BLaER1 treated with 17β-estradiol and CSF1 and Interleukin-3, amounts not matched to agents 10 nM and 100 nM (cell line): ENCODE measurements at regions not wholly inside any gene's neighbourhood (a gene's known extent, or its start where the extent isn't known, plus 50 kb on each side); places are given as distances from the start of the nearest gene placed in this dataset.
"Not testable (repeated sequence)": the region's sequence is repeated elsewhere in the genome, so short reads cannot be mapped to it uniquely, and the experiment has no call there.

Experiments used
- H3K27ac ChIP-seq, 11 experiments: shearing (Covaris generic); formaldehyde crosslinking; 2 replicates each; pipeline ENCODE4 v1.8.1; 2022
- H3K27me3 ChIP-seq, 11 experiments: shearing (Covaris generic); formaldehyde crosslinking; 2 replicates each; pipeline ENCODE4 v1.8.1; 2022
- H3K36me3 ChIP-seq, 11 experiments: shearing (Covaris generic); formaldehyde crosslinking; 2 replicates each; pipeline ENCODE4 v1.8.1; 2022
- H3K4me1 ChIP-seq, 10 experiments: shearing (Covaris generic); formaldehyde crosslinking; 2 replicates each; pipeline ENCODE4 v1.8.1; 2022
- H3K4me2 ChIP-seq, 11 experiments: shearing (Covaris generic); formaldehyde crosslinking; 2 replicates each; pipeline ENCODE4 v1.8.1; 2022
- H3K4me3 ChIP-seq, 10 experiments: shearing (Covaris generic); formaldehyde crosslinking; 2 replicates each; pipeline ENCODE4 v1.8.1; 2022
- H3K9ac ChIP-seq, 11 experiments: shearing (Covaris generic); formaldehyde crosslinking; 2 replicates each; pipeline ENCODE4 v1.8.1; 2022
- H3K9me3 ChIP-seq, 11 experiments: shearing (Covaris generic); formaldehyde crosslinking; replicated peaks in 1 of 11; 2 replicates each; pipeline ENCODE4 v1.8.1; 2022
- H4K20me1 ChIP-seq, 11 experiments: shearing (Covaris generic); formaldehyde crosslinking; 2 replicates each; pipeline ENCODE4 v1.8.1; 2022
- Cebpa-rat ChIP-seq, 11 experiments: shearing (Covaris generic); IDR thresholded peaks; 2 replicates each; pipeline ENCODE4 v1.8.1; 2022

- TF ChIP-seq Cebpa-rat (IDR thresholded peaks at IDR 0.05): no peak
- H3K27ac ChIP-seq: no peak overlapping the region
- H3K27me3 ChIP-seq: no peaks in the 10 kb centered on the region
- H4K20me1 ChIP-seq: no peaks in the 10 kb centered on the region
- H3K4me1 ChIP-seq: no peaks in the 10 kb centered on the region
- no peak overlapping the region for H3K4me2 ChIP-seq
- no peak overlapping the region for H3K9ac ChIP-seq
- H3K36me3 ChIP-seq: no peaks in the 10 kb centered on the region
- peaks cover 0 to 2% (median 0%) of the 10 kb centered on the region in 11 experiments; a peak in 1 of 22 replicates for H3K9me3 ChIP-seq
- no peak overlapping the region for H3K4me3 ChIP-seq
These were observed 217.7 kb downstream of the MEX3B start for GRCh38 chr15:81828135-81828534.

DNA sequence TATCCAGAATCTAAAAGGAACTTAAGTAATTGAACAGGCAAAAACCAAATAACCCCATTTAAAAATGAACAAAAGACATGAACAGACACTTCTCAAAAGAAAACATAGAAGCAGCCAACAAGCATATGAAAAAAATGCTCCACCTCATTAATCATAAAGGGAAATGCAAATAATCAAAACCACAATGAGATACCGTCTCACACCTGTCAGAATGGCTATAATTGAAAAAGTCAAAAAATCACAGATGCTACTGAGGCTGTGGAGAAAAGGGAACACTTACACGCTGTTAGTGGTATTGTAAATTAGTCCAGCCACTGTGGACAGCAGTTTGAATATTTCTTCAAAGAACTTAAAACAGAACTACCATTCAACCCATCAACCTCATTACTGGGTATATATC, 220.7 kb downstream of the MEX3B start:
- H3K27ac ChIP-seq: no peak overlapping the region
- H3K4me1 ChIP-seq: no peaks in the 10 kb centered on the region
- no peak overlapping the region for H3K4me3 ChIP-seq
- no peaks in the 10 kb centered on the region for H4K20me1 ChIP-seq
- TF ChIP-seq Cebpa-rat (IDR thresholded peaks at IDR 0.05): no peak
- H3K4me2 ChIP-seq: no peak overlapping the region
- H3K9ac ChIP-seq: no peak overlapping the region
- no peaks in the 10 kb centered on the region for H3K27me3 ChIP-seq
- no peaks in the 10 kb centered on the region for H3K36me3 ChIP-seq
- peaks cover 0 to 5% (median 0%) of the 10 kb centered on the region in 11 experiments; a peak in 1 of 22 replicates for H3K9me3 ChIP-seq

- not testable (repeated sequence) for H3K27ac ChIP-seq, H3K4me2 ChIP-seq, H3K36me3 ChIP-seq, H3K9me3 ChIP-seq, H3K9ac ChIP-seq, H3K27me3 ChIP-seq, H3K4me3 ChIP-seq, H3K4me1 ChIP-seq, H4K20me1 ChIP-seq
These were observed 223.2 kb downstream of the MEX3B start for GRCh38 chr15:81822587-81822986.

DNA sequence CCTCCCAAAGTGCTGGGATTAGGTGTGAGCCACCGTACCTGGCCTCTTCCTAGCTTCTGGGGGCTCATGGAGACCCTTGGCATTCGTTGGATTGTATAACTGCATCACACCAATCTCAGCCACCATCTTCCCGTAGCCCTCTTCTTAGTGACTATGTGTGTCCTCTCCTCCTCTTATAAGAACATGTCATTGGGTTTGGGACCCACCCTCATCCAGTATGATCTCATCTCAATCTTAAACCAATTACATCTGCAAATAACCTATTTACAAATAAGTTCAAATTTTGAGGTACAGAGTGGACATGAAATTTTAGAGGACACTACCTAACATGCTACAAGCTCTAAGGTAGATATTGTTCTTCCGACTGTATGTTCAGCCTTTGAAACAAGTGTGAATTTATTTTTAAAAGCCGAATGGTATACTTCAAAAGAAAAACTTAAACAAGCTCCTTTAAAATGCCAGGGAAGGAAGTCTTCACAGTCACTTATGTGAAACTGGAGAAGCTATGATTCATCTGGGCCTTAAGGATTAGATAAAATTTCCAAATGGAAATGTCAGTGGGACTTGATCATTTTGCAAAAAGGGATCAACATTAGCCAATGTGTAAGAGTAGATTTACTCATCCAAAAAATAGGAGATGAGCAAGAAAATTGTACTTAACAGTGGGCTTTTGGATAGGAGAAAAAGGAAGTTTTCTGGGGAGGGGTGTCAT, 225.7 kb downstream of the MEX3B start:
- Histone ChIP-seq H3K4me2 (no peak overlapping the region), H3K4me3 (no peak overlapping the region), H3K9ac (no peak overlapping the region), H3K36me3 (no peaks in the 10 kb centered on the region), H3K27ac (no peak overlapping the region), H3K9me3 (peaks cover 0 to 5% (median 0%) of the 10 kb centered on the region in 11 experiments; a peak in 1 of 22 replicates), H4K20me1 (no peaks in the 10 kb centered on the region), H3K4me1 (no peaks in the 10 kb centered on the region), H3K27me3 (no peaks in the 10 kb centered on the region)
- no peak for TF ChIP-seq Cebpa-rat (IDR thresholded peaks at IDR 0.05)

DNA sequence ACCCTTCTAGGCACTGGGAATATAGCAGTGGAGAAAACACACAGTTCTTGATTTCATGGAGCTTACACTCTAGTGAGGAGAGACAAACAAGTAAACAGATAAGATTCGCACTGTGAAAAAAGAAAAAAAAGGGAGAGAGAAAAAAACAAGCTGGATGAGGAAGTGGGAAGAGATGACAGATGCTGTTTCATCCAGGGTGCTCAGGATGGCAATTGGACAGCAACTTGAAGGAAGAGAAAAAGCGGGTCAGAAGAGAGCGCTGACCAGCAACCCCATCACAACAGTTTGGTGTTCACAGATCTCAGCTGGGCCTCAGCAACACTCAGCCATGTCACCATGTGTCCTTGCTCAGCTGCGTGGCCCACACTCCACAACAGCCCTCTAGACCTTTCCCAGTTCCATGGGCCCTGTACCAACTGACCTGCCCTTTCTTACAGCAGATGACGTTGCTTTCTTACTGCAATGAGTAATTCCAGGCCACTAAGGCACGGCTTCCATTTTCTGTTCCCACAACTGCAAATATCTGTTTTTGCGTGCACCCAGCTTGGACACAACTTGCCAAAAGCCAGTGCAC, 230.8 kb downstream of the MEX3B start:
- Histone ChIP-seq H3K27me3 (no peaks in the 10 kb centered on the region), H3K27ac (no peak overlapping the region), H3K4me3 (no peak overlapping the region), H3K4me2 (no peak overlapping the region), H3K4me1 (no peaks in the 10 kb centered on the region; a peak in 1 of 20 replicates), H3K9ac (no peak overlapping the region), H3K36me3 (no peaks in the 10 kb centered on the region), H3K9me3 (no peaks in the 10 kb centered on the region), H4K20me1 (no peaks in the 10 kb centered on the region)
- TF ChIP-seq Cebpa-rat (IDR thresholded peaks at IDR 0.05): no peak

DNA sequence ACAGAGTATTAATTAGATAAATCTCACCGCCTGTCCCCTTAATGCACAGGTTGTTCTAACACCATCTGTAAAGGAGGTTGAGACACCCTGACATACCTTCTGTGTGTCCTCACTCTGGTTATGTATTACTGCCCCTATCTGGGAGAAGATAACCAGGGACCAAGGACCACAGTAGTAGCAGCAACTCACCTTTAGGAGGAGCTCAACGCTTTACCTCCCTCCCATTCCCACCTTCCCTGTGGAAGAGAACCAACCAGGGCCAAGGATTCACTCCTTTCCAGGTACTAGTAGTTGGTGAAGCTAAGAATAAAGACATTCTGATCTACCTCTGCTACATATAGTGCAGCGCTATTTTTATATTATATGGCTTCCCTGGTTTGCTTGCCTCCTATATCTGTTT, 232.6 kb downstream of the MEX3B start:
- Histone ChIP-seq H3K4me3 (no peak overlapping the region), H3K4me1 (peaks cover 0 to 6% (median 0%) of the 10 kb centered on the region in 10 experiments; a peak in 2 of 20 replicates), H4K20me1 (no peaks in the 10 kb centered on the region), H3K9ac (no peak overlapping the region), H3K27ac (no peak overlapping the region), H3K27me3 (no peaks in the 10 kb centered on the region), H3K36me3 (no peaks in the 10 kb centered on the region), H3K4me2 (no peak overlapping the region), H3K9me3 (no peaks in the 10 kb centered on the region)
- no peak for TF ChIP-seq Cebpa-rat (IDR thresholded peaks at IDR 0.05)

DNA sequence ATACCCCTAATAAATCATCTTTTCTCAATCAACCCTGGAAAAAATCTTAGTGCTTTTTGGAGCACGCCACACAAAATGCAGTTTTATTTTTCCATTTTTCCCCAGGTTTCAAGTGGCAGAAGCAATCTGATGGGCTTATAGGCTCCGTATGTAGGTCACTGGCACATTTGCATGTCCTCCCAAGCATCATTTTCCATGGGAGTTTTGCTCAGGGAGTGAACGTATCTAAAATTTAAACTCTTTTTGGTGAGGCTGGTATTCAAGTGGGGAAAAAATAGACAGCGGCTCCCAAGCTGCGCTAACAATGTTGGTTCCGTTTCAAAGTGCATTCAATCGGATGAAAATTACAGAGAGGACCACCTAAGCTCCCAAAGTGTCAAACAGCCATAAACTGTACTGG, 233.4 kb downstream of the MEX3B start:
- no peak overlapping the region for H3K27ac ChIP-seq
- H3K4me1 ChIP-seq: peaks cover 0 to 6% (median 0%) of the 10 kb centered on the region in 10 experiments; a peak in 2 of 20 replicates
- TF ChIP-seq Cebpa-rat (IDR thresholded peaks at IDR 0.05): no peak
- H3K4me2 ChIP-seq: no peak overlapping the region
- no peak overlapping the region for H3K9ac ChIP-seq
- H3K9me3 ChIP-seq: no peaks in the 10 kb centered on the region
- no peaks in the 10 kb centered on the region for H3K27me3 ChIP-seq
- no peaks in the 10 kb centered on the region for H3K36me3 ChIP-seq
- H3K4me3 ChIP-seq: no peak overlapping the region
- no peaks in the 10 kb centered on the region for H4K20me1 ChIP-seq

GRCh38 chr15:81811736-81812135, 234.1 kb downstream of the MEX3B start:
- Histone ChIP-seq H4K20me1 (no peaks in the 10 kb centered on the region), H3K9me3 (no peaks in the 10 kb centered on the region), H3K4me2 (no peak overlapping the region), H3K27ac (no peak overlapping the region), H3K4me3 (no peak overlapping the region), H3K9ac (no peak overlapping the region), H3K4me1 (peaks cover 0 to 6% (median 0%) of the 10 kb centered on the region in 10 experiments; a peak in 2 of 20 replicates), H3K27me3 (no peaks in the 10 kb centered on the region), H3K36me3 (no peaks in the 10 kb centered on the region)
- no peak for TF ChIP-seq Cebpa-rat (IDR thresholded peaks at IDR 0.05)

DNA sequence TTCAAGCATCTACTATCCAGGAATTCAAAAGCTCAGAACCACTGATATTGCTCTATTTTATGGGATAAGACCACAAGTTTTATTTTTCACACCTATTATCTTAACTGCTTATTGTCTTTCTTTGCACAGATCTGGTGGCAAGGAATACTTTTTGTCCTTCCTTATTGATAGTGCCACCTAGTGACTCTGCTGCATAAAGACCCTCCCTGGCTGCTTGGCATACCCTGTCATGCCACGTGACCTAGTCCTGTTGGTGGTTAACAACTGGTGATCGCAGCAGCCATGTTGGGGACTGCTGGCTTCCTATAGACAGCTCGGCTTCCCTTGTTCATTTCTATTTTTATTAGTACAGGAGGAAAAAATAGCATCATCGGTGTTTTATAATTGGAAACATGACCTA, 236.3 kb downstream of the MEX3B start:
- Histone ChIP-seq H3K27me3 (no peaks in the 10 kb centered on the region), H3K4me2 (peak overlapping the region in 1 of 11 experiments; percentile 8; a peak in 1 of 22 replicates), H4K20me1 (no peaks in the 10 kb centered on the region), H3K9ac (no peak overlapping the region), H3K4me1 (peaks cover 0 to 6% (median 0%) of the 10 kb centered on the region in 10 experiments; a peak in 2 of 20 replicates), H3K9me3 (no peaks in the 10 kb centered on the region), H3K4me3 (no peak overlapping the region), H3K27ac (no peak overlapping the region), H3K36me3 (no peaks in the 10 kb centered on the region)
- no peak for TF ChIP-seq Cebpa-rat (IDR thresholded peaks at IDR 0.05)

GRCh38 chr15:81807806-81808205, 238.0 kb downstream of the MEX3B start:
- no peaks in the 10 kb centered on the region for H4K20me1 ChIP-seq
- peaks cover 0 to 6% (median 0%) of the 10 kb centered on the region in 10 experiments; a peak in 2 of 20 replicates for H3K4me1 ChIP-seq
- H3K27ac ChIP-seq: no peak overlapping the region
- no peaks in the 10 kb centered on the region for H3K36me3 ChIP-seq
- H3K4me2 ChIP-seq: no peak overlapping the region
- H3K9me3 ChIP-seq: no peaks in the 10 kb centered on the region
- H3K4me3 ChIP-seq: no peak overlapping the region
- no peak for TF ChIP-seq Cebpa-rat (IDR thresholded peaks at IDR 0.05)
- H3K27me3 ChIP-seq: no peaks in the 10 kb centered on the region
- no peak overlapping the region for H3K9ac ChIP-seq
